AG08395 (cell line): ENCODE measurements at regions not wholly inside any gene's neighbourhood (a gene's known extent, or its start where the extent isn't known, plus 50 kb on each side); places are given as distances from the start of the nearest gene placed in this dataset.
"Not testable (repeated sequence)": the region's sequence is repeated elsewhere in the genome, so short reads cannot be mapped to it uniquely, and the experiment has no call there.

Source experiments
- DNase-seq: peaks from one replicate; pipeline ENCODE4 v3.0.0; 2012; ENCODE audit warnings: mixed read lengths, low spot score

DNA sequence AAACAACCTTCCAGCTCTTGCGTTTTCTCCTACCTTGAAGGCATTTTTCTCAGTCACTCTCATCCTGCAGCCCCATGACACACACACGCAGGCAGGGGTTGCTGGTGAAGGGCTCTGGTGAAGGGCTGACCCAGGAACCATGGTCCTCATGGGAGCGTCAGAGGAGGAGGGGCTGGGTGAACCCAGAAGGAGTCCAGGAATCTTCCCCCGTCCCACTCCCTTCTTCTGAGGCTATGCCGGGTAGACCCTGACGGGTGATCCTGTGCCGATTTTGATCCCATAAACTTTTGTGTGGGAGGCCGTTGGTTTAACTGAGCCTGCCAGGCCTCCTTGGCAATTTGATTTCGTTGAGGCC is 278.4 kb upstream of the FOXF1 start:
- DNase-seq = no peak

DNA sequence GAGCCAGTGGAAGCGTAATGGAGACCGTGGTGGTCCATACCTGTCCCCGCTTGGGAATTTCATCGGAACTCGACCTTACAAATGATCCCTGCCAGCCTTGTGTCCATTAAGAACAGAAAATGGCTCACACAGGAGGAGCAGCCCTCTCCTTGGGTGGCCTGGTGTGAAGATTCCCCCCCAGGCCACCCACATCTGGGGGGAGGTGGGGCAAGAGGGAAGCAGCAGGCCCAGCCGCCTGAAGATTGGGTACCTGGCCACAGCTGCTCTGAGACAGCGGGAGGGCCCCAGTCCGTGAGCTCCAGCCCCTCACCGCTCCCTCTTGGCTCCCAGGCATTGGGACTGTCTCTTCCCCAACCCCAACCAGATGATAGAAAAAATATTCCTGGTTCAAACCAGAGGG is 277.8 kb upstream of the FOXF1 start:
- no peak for DNase-seq

- DNase-seq = not testable (repeated sequence)
Observed at GRCh38 chr16:86233506-86233905, 276.8 kb upstream of the FOXF1 start.

- DNase-seq = no peak
Observed at GRCh38 chr16:86239381-86239780, 270.9 kb upstream of the FOXF1 start.

GRCh38 chr16:86240716-86241363 is 269.5 kb upstream of the FOXF1 start:
- DNase-seq = no peak

- no peak for DNase-seq
Observed at GRCh38 chr16:86241681-86242080, 268.6 kb upstream of the FOXF1 start.

- no peak for DNase-seq
Observed at GRCh38 chr16:86242244-86243122, 267.8 kb upstream of the FOXF1 start.

GRCh38 chr16:86243123-86243473 is 267.2 kb upstream of the FOXF1 start:
- DNase-seq = no peak

- DNase-seq = no peak
Observed at GRCh38 chr16:86243571-86244154, 266.7 kb upstream of the FOXF1 start.

GRCh38 chr16:86244158-86244557 is 266.2 kb upstream of the FOXF1 start:
- DNase-seq = no peak

DNA sequence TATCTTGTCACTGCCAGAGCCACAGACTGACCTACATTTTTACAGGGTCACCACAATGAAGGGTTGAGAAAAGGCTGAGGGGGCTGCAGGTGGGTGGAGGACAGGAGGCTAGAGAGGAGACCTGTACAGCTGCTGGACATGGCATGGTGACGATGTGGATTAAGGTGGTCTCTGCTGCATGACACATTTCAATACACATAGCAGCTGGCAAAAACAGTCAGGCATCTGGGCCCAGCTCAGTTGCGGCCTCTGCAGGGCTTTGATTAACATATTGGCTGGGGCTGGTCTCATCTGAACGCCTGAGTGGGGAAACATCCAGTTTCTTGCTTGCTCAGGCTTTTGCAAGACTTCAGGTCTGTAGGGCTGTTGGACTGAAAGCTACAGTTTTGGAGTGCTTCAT is 265.4 kb upstream of the FOXF1 start:
- DNase-seq = no peak

DNA sequence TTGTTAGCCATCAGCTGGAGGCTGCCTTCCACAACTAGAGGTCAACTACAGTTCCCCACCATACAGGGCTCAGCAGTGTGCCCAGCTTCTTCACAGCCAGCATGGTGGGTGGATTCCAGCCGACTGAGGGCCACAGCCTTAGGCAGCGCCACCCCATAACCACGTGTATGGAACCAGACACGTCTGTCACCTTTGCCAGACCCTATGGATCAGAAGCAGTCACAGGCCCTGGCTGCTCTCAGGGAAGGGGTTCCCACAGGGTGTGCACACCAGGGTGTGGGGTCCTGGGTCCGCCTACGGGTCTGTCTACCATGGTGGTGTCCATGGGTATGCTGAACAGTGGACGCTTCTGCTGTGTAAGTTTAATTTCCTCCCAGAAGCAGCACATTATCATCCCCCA is 265.0 kb upstream of the FOXF1 start:
- no peak for DNase-seq

DNA sequence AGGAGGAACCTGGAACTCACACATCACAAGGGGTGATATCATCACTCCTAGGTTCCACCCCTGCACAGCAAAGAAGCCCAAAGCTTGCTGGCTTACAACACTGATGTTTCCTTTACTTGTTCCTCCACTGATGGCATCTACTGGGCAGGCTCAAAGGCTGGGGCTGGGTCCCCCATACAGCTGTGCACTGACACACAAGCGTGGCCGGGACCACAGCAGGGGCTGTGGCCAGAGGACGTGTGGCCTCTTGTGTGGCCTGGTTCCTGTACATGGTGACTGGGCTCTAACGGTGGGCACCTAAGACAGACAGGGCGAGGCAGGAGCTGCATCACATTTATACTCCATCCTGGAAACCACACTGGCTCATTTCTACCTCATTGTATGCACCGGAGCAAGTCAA is 264.4 kb upstream of the FOXF1 start:
- no peak for DNase-seq

- no peak for DNase-seq
Observed at GRCh38 chr16:86248310-86248905, 261.9 kb upstream of the FOXF1 start.

DNA sequence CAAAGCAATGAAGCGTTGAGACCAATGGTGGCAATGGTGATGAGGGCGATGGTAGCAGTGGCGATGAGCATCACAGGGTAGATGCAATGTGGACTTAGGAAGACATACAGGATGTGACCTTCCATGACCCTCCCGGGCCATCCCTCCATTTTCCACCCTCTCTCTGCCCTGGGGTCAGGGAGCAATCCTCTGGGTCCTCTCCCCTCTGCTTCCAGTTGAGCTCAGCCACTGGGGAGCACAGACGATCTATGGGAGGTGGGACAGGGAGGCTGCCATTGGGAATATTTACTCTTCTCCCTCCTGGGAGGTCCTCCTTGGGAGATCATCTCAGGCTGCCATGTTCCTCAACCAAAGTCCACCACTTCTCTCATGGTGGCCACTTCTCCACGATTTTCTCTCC is 260.7 kb upstream of the FOXF1 start:
- no peak for DNase-seq

DNA sequence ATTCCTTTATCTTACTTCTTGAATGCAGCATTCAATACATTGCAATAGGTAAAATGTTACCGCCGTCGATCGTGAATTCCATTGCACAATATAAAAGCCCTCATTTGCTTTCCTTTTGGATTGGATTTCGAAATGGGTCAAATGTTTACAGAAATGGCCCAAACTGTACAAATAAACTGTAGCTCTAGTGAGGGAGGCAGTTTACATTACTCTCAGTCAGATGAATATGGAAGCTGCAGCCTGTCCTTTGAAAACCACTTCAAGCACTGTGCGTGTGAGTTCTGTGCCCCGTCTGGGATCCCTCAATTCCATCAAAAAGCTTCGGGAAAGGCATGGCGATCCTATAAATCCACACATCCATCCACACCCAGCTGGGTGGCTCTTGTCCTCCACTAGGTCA is 258.6 kb upstream of the FOXF1 start:
- no peak for DNase-seq

DNA sequence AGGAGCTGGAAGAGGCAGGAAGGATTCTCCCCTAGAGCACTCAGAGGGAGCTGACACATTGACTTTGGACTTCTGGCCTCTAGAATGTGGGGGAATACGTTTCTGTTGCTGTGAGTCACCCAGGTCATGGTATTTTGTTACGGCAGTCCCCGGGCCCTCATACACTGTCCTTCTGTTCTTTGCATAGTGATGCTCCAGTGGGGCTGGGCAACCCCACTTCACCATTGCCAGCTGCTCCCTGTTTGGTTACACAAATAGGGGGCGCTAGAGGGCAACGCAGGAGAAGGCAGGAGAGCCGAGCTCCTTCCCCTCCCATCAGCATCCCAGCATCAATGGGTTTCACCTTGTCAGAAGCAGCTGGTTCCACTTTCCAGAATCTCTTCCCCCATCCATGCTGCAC is 257.7 kb upstream of the FOXF1 start:
- peak; percentile 15 for DNase-seq

DNA sequence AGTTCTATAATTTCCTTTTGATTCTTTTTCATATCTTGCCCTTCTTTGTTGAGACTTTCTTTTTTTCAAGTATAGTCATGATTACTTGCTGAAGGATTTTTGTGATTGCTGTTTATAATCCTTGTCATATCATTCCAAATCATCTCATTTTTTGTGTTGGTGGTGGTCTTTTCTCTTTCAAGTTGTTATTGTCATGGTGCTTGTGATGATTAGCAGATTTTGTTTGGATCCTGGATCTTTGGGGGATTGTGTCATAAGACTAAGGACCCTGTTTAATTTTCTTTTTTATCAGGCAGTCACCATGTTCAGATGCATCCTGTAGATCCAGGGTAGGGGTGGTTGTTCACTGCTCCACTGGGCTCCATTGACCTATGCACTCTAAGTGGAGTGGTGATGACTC is 254.4 kb upstream of the FOXF1 start:
- DNase-seq = no peak

DNA sequence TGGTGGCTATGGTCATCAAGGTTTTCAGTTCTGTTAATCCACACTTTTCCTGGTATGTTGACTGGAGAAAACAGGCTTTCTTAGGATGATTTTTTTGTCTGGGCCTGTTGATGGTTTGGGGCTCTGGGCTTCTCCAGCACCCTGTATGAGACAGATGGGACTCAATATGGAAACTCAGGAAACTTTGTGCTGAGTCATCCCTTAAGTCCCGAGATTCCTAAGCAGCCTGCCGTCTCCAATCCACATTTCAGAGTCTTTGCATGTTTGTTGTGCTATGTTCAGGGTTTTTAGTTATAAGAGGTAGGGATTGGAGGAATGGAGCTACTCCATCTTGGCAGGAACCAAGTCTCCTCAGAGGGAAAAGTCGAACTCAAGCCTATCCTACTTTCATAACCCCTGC is 253.3 kb upstream of the FOXF1 start:
- no peak for DNase-seq

GRCh38 chr16:86257546-86257945 is 252.8 kb upstream of the FOXF1 start:
- DNase-seq = no peak

DNA sequence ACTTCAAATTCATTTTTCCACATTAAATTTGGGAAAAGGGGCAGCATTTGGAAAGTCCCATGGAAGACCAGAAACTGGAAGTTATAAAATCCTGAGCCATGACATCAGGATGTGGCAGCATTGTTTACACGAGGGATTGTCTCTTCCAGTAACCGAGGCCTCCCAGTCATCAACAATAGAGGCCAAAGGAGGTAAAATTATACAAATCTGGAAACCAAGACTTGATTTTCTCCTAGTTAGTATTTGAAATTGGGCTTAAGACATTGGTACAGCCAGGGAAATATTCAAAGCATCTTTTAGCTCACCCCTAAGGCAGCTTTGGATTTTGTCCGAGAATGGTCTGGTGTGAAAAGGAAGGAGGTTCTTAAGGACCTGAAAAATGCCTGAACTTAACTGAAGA is 251.6 kb upstream of the FOXF1 start:
- DNase-seq = no peak

- no peak for DNase-seq
Observed at GRCh38 chr16:86259499-86259898, 250.8 kb upstream of the FOXF1 start.

- peak; percentile 30 for DNase-seq
Observed at GRCh38 chr16:86261379-86261778, 248.9 kb upstream of the FOXF1 start.
